ENCODE measurements at regions not wholly inside any gene's neighbourhood (a gene's known extent, or its start where the extent isn't known, plus 50 kb on each side); places are given as distances from the start of the nearest gene placed in this dataset.
A peak's percentile ranks its signal among the peaks of the same experiment; 100 is the strongest.
"Not testable (repeated sequence)": the region's sequence is repeated elsewhere in the genome, so short reads cannot be mapped to it uniquely, and the experiment has no call there.

DNA sequence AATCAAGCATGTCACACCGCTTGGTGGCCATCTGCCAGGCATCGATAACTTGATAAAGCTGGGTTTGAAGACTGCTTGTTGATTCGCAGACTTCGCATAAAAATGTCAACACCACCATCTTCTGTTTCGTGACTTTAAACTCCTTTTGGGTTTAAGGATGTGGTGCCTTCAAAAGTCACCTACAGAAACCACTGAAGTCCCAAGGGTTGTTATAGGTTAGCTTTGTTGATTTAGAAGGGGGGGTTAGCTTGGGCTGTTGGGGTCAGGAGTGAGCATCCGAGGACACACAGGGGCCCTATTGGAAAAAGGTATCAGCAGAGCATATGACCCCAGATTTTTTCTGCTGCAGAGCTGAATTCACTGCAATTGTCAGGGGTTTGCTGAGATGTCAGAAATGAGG, 76.7 kb upstream of the SSTR4 start:
- DNase-seq (ENCODE audit: low spot score), result no peak

GRCh38 chr20:22962567-22963439, 72.3 kb upstream of the SSTR4 start:
- no peak for DNase-seq (ENCODE audit: low spot score)

- no peak for DNase-seq (ENCODE audit: low spot score)
Observed at GRCh38 chr20:22963581-22963980, 71.5 kb upstream of the SSTR4 start.

DNA sequence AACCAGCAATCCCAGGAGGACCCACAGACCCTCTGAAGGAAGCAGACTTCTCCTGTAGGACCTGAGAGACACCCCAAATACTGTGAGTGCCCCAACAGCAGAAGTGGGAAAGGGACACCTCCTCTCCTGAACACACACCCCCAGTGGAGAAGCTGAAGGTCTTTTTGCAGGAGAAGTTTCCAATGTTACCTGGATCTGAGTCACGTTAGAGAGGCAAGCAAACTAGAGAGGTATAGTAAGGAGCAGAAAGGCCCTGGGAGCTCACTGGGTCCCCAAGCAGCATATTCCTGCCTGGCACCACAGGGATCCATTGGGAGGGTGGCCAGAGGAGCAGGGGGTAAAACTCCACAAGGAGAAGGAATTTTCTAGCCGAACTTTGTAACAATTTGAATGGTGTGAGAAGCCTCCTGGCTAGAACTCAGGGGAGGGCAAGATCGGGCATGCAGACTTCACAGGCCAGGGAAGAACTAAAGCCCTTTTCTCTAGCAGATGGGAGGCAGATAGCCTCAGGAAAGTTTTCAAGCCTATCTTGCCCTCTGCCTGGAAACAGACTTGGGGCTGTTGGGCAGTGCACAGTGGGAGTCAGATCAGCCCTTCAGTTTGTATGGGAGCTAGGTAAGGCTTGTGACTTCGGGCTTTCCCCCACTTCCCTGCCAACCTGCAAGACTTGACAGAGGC, 68.2 kb upstream of the SSTR4 start:
- DNase-seq (ENCODE audit: low spot score), result no peak

DNA sequence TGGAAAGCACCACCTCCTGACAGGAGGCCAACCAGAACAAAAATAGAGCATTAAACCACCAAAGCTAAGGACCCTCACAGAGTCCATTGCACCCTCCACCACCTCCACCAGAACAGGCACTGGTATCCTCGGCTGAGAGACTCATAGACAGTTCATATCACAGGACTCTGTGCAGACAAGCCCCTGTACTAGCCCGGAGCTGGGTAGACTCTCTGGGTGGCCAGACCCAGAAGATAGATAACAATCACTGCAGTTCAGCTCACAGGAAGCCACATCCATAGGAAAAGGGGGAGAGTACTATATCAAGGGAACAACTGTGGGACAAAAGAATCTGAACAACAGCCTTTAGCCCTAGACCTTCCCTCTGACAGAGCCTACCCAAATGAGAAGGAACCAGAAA, 67.4 kb upstream of the SSTR4 start:
- not testable (repeated sequence) for DNase-seq (ENCODE audit: low spot score)

- DNase-seq (ENCODE audit: low spot score), result not testable (repeated sequence)
Observed at GRCh38 chr20:22969031-22969430, 66.1 kb upstream of the SSTR4 start.

GRCh38 chr20:22971077-22971476, 64.0 kb upstream of the SSTR4 start:
- not testable (repeated sequence) for DNase-seq (ENCODE audit: low spot score)

- peak; percentile 41 for DNase-seq (ENCODE audit: low spot score)
Observed at GRCh38 chr20:22974354-22974753, 60.8 kb upstream of the SSTR4 start.

GRCh38 chr20:22977047-22977785, 57.9 kb upstream of the SSTR4 start:
- DNase-seq (ENCODE audit: low spot score), result no peak

- no peak for DNase-seq (ENCODE audit: low spot score)
Observed at GRCh38 chr20:22984008-22984407, 51.1 kb upstream of the SSTR4 start.

DNA sequence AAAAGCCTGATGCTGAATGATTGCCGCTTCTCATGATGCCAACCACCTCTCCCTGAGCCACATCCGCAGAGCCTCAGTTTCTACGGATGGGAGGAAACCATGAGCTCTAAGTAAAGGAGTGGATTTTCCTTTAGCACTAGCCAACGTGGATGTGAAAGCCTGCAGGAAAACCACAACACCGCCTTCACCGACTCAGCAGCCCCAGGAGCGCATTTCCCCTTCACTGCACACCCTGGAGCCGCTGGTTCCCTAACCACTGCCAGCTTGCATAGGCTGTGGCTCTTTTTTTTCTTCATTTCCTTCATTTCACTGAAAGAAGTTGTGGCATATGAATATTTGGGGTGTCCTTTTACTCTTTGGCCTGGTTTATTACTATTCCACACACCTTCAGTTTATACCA, 50.5 kb upstream of the SSTR4 start:
- no peak for DNase-seq (ENCODE audit: low spot score)

GRCh38 chr20:22985239-22985778, 49.8 kb upstream of the SSTR4 start:
- no peak for DNase-seq (ENCODE audit: low spot score)

Measured in NAMALWA (cell line).